ENCODE measurements at regions not wholly inside any gene's neighbourhood (a gene's known extent, or its start where the extent isn't known, plus 50 kb on each side); places are given as distances from the start of the nearest gene placed in this dataset.

DNA sequence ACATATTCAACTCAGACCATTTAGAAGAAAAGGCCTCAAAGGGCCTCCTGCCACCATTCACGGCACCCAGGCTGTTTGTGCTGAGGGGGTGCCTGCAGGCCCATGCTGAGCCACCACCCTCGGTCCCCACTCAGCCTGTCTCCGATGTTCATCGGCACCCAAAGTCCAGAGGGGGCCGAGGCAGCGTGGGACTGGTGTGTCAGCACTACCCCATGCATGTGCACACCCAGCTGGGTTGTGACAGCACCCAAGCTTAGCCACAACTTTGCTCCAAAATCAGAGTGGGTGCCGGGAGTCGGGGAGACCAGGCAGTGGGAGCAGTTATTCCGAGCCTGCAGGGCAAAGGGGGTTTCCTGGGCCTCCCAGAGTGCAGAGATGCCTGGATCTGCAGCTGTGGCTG lies 508.5 kb upstream of the ZNF717 start:
- TF ChIP-seq, protein P1, sequence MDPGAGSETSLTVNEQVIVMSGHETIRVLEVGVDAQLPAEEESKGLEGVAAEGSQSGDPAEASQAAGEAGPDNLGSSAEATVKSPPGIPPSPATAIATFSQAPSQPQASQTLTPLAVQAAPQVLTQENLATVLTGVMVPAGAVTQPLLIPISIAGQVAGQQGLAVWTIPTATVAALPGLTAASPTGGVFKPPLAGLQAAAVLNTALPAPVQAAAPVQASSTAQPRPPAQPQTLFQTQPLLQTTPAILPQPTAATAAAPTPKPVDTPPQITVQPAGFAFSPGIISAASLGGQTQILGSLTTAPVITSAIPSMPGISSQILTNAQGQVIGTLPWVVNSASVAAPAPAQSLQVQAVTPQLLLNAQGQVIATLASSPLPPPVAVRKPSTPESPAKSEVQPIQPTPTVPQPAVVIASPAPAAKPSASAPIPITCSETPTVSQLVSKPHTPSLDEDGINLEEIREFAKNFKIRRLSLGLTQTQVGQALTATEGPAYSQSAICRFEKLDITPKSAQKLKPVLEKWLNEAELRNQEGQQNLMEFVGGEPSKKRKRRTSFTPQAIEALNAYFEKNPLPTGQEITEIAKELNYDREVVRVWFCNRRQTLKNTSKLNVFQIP (CRISPR knock-in tag; IDR thresholded peaks at IDR 0.05; ENCODE audit: borderline replicate concordance, low read depth) = no peak
- TF ChIP-seq ARNTL (CRISPR knock-in tag; IDR thresholded peaks at IDR 0.05; ENCODE audit: borderline replicate concordance, low read depth) (no peak), PPARA (CRISPR knock-in tag; IDR thresholded peaks at IDR 0.05; ENCODE audit: borderline replicate concordance) (no peak), RARB (CRISPR knock-in tag; IDR thresholded peaks at IDR 0.05) (no peak), BACH2 (CRISPR knock-in tag; IDR thresholded peaks at IDR 0.05; ENCODE audit: borderline replicate concordance) (no peak), CSDC2 (CRISPR knock-in tag; IDR thresholded peaks at IDR 0.05) (no peak), ZFP3 (CRISPR knock-in tag; IDR thresholded peaks at IDR 0.05) (no peak)
- TF ChIP-seq, protein P2, sequence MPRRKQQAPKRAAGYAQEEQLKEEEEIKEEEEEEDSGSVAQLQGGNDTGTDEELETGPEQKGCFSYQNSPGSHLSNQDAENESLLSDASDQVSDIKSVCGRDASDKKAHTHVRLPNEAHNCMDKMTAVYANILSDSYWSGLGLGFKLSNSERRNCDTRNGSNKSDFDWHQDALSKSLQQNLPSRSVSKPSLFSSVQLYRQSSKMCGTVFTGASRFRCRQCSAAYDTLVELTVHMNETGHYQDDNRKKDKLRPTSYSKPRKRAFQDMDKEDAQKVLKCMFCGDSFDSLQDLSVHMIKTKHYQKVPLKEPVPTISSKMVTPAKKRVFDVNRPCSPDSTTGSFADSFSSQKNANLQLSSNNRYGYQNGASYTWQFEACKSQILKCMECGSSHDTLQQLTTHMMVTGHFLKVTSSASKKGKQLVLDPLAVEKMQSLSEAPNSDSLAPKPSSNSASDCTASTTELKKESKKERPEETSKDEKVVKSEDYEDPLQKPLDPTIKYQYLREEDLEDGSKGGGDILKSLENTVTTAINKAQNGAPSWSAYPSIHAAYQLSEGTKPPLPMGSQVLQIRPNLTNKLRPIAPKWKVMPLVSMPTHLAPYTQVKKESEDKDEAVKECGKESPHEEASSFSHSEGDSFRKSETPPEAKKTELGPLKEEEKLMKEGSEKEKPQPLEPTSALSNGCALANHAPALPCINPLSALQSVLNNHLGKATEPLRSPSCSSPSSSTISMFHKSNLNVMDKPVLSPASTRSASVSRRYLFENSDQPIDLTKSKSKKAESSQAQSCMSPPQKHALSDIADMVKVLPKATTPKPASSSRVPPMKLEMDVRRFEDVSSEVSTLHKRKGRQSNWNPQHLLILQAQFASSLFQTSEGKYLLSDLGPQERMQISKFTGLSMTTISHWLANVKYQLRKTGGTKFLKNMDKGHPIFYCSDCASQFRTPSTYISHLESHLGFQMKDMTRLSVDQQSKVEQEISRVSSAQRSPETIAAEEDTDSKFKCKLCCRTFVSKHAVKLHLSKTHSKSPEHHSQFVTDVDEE (CRISPR knock-in tag; IDR thresholded peaks at IDR 0.05) = no peak
- TF ChIP-seq, protein P3, sequence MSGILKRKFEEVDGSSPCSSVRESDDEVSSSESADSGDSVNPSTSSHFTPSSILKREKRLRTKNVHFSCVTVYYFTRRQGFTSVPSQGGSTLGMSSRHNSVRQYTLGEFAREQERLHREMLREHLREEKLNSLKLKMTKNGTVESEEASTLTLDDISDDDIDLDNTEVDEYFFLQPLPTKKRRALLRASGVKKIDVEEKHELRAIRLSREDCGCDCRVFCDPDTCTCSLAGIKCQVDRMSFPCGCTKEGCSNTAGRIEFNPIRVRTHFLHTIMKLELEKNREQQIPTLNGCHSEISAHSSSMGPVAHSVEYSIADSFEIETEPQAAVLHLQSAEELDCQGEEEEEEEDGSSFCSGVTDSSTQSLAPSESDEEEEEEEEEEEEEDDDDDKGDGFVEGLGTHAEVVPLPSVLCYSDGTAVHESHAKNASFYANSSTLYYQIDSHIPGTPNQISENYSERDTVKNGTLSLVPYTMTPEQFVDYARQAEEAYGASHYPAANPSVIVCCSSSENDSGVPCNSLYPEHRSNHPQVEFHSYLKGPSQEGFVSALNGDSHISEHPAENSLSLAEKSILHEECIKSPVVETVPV (CRISPR knock-in tag; IDR thresholded peaks at IDR 0.05) = no peak
- ATAC-seq = no peak

DNA sequence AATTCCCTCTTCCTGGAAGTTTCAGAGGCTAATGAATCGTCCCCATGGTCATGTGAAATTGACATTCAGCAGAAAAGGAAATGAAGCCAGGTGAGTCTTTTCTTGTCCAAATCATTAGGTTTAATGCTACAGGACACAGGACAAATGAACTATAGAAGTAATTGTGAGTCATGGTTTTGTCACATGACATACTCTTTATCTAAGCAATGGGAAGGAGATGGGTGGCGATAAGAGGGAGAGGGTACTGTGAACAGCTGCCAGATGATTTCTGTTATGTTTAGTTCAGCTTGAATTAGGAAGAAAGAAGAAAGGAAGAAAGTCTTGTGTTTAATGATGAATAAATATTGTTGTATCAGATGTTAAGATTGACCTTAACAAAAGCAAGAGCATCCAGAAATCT lies 515.4 kb upstream of the ZNF717 start:
- no peak for ATAC-seq
- TF ChIP-seq BACH2 (CRISPR knock-in tag; IDR thresholded peaks at IDR 0.05; ENCODE audit: borderline replicate concordance) (no peak), ZFP30 (CRISPR knock-in tag; IDR thresholded peaks at IDR 0.05) (no peak), ISL1 (CRISPR knock-in tag; IDR thresholded peaks at IDR 0.05) (no peak), GLIS3 (CRISPR knock-in tag; IDR thresholded peaks at IDR 0.05) (no peak), ZNF70 (CRISPR knock-in tag; IDR thresholded peaks at IDR 0.05) (no peak), ZNF565 (CRISPR knock-in tag; conservative IDR thresholded peaks at IDR 0.05; ENCODE audit: low read depth) (no peak), ESRRG (CRISPR knock-in tag; IDR thresholded peaks at IDR 0.05) (no peak), ZNF8 (CRISPR knock-in tag; IDR thresholded peaks at IDR 0.05) (no peak), CSDC2 (CRISPR knock-in tag; IDR thresholded peaks at IDR 0.05) (no peak), ARNTL (CRISPR knock-in tag; IDR thresholded peaks at IDR 0.05; ENCODE audit: borderline replicate concordance, low read depth) (no peak), PPARA (CRISPR knock-in tag; IDR thresholded peaks at IDR 0.05; ENCODE audit: borderline replicate concordance) (no peak), ZFP3 (CRISPR knock-in tag; IDR thresholded peaks at IDR 0.05) (no peak), OSR1 (CRISPR knock-in tag; IDR thresholded peaks at IDR 0.05) (no peak), SNAI2 (CRISPR knock-in tag; IDR thresholded peaks at IDR 0.05) (no peak), TCF4 (CRISPR knock-in tag; IDR thresholded peaks at IDR 0.05; ENCODE audit: borderline replicate concordance) (no peak)
- TF ChIP-seq, protein P4, sequence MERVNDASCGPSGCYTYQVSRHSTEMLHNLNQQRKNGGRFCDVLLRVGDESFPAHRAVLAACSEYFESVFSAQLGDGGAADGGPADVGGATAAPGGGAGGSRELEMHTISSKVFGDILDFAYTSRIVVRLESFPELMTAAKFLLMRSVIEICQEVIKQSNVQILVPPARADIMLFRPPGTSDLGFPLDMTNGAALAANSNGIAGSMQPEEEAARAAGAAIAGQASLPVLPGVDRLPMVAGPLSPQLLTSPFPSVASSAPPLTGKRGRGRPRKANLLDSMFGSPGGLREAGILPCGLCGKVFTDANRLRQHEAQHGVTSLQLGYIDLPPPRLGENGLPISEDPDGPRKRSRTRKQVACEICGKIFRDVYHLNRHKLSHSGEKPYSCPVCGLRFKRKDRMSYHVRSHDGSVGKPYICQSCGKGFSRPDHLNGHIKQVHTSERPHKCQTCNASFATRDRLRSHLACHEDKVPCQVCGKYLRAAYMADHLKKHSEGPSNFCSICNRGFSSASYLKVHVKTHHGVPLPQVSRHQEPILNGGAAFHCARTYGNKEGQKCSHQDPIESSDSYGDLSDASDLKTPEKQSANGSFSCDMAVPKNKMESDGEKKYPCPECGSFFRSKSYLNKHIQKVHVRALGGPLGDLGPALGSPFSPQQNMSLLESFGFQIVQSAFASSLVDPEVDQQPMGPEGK (CRISPR knock-in tag; IDR thresholded peaks at IDR 0.05; ENCODE audit: borderline replicate concordance) = no peak
- TF ChIP-seq, protein P5, sequence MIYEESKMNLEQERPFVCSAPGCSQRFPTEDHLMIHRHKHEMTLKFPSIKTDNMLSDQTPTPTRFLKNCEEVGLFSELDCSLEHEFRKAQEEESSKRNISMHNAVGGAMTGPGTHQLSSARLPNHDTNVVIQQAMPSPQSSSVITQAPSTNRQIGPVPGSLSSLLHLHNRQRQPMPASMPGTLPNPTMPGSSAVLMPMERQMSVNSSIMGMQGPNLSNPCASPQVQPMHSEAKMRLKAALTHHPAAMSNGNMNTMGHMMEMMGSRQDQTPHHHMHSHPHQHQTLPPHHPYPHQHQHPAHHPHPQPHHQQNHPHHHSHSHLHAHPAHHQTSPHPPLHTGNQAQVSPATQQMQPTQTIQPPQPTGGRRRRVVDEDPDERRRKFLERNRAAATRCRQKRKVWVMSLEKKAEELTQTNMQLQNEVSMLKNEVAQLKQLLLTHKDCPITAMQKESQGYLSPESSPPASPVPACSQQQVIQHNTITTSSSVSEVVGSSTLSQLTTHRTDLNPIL (CRISPR knock-in tag; IDR thresholded peaks at IDR 0.05; ENCODE audit: low read depth) = no peak
- TF ChIP-seq, protein P3 (CRISPR knock-in tag; IDR thresholded peaks at IDR 0.05) = no peak
- TF ChIP-seq, protein P1 (CRISPR knock-in tag; IDR thresholded peaks at IDR 0.05; ENCODE audit: borderline replicate concordance, low read depth) = no peak

All from SK-N-SH treated with all-trans-retinoic acid at 6 μM for 48 hours (cell line).